MM.1S (cell line): ENCODE measurements at regions not wholly inside any gene's neighbourhood (a gene's known extent, or its start where the extent isn't known, plus 50 kb on each side); places are given as distances from the start of the nearest gene placed in this dataset.

Source experiments
- DNase-seq: peaks from one replicate; pipeline ENCODE4 v3.0.0-alpha.2; 2015
- H2AFZ ChIP-seq: fragments of 300-600 bp; sonication (generic); 2 replicates; pipeline ENCODE4 v1.6.0; 2016; ENCODE audit warnings: antibody characterized with exemption, low read length
- H3F3A ChIP-seq: fragments of 300-600 bp; sonication (generic); 2 replicates; pipeline ENCODE4 v1.6.1; 2016; ENCODE audit warnings: mild to moderate bottlenecking, antibody characterized with exemption, low read length, moderate library complexity, mixed read lengths; ENCODE audit not compliant: insufficient read depth
- H3K27ac ChIP-seq: fragments of 300-600 bp; sonication (generic); 2 replicates; pipeline ENCODE4 v1.5.1; 2016; ENCODE audit warnings: mild to moderate bottlenecking, low read length
- H3K27me3 ChIP-seq: fragments of 300-600 bp; sonication (generic); replicated peaks from 2 replicates; pipeline ENCODE4 v1.6.0; 2016; ENCODE audit warnings: low read length; ENCODE audit not compliant: insufficient read depth
- H3K36me3 ChIP-seq: fragments of 300-600 bp; sonication (generic); replicated peaks from 2 replicates; pipeline ENCODE4 v1.6.1; 2016; ENCODE audit warnings: mild to moderate bottlenecking, low read length, mixed read lengths; ENCODE audit not compliant: insufficient read depth
- H3K4me1 ChIP-seq: fragments of 300-600 bp; sonication (generic); 2 replicates; pipeline ENCODE4 v1.6.1; 2016; ENCODE audit warnings: low read length, mixed read lengths
- H3K4me2 ChIP-seq: fragments of 300-600 bp; sonication (generic); 2 replicates; pipeline ENCODE4 v1.6.0; 2016; ENCODE audit warnings: low read depth, low read length
- H3K4me3 ChIP-seq: fragments of 300-600 bp; sonication (generic); 2 replicates; pipeline ENCODE4 v1.5.1; 2016; ENCODE audit warnings: low read length, mixed read lengths
- H3K79me2 ChIP-seq: fragments of 300-600 bp; sonication (generic); 2 replicates; pipeline ENCODE4 v1.6.1; 2016; ENCODE audit warnings: mixed run types, low read length, mixed read lengths
- H3K9ac ChIP-seq: fragments of 300-600 bp; sonication (generic); 2 replicates; pipeline ENCODE4 v1.6.1; 2016; ENCODE audit warnings: low read length, mixed read lengths
- H3K9me2 ChIP-seq: fragments of 300-600 bp; sonication (generic); replicated peaks from 2 replicates; pipeline ENCODE4 v1.6.1; 2016; ENCODE audit warnings: mild to moderate bottlenecking, low read length, mixed read lengths; ENCODE audit not compliant: insufficient read depth
- H3K9me3 ChIP-seq: fragments of 300-600 bp; sonication (generic); replicated peaks from 2 replicates; pipeline ENCODE4 v1.6.1; 2016; ENCODE audit warnings: mild to moderate bottlenecking, low read length, mixed read lengths; ENCODE audit not compliant: insufficient read depth
- H4K20me1 ChIP-seq: fragments of 300-600 bp; sonication (generic); 2 replicates; pipeline ENCODE4 v1.6.1; 2016; ENCODE audit warnings: mild to moderate bottlenecking, low read length, moderate library complexity, mixed read lengths; ENCODE audit not compliant: insufficient read depth
- EZH2 ChIP-seq: fragments of 300-600 bp; sonication (generic); optimal IDR thresholded peaks from 2 replicates; pipeline ENCODE3; 2017; ENCODE audit warnings: low read depth, mild to moderate bottlenecking, antibody characterized with exemption, low read length, mixed read lengths
- EZH2phosphoT487 ChIP-seq: fragments of 300-600 bp; sonication (generic); IDR thresholded peaks from 2 replicates; pipeline ENCODE4 v1.6.1; 2018; ENCODE audit warnings: antibody characterized with exemption, low read length
- TF ChIP-seq, protein P1 (sequence below): fragments of 300-600 bp; sonication (generic); IDR thresholded peaks from 2 replicates; pipeline ENCODE4 v1.5.1; 2016; ENCODE audit warnings: antibody characterized with exemption, low read length, mixed read lengths

DNA sequence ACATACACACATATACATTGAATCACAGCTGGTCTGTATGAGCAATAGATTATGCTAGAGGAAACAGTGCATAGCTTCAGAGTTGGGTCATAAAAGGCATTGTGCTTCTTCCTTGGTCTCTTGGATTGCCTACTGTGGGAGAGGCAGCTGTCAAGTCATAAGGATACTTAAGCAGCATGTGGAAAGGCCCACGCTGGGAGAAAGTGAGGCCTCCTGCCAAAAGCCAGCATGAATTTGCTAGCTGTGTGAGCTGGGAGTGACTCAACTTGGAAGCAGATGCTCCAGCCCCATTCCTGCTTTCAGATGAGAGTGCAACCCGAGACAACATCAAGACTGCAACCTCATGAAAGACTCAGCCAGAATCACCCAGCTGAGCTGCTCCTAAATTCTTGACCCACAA is 311.9 kb upstream of the TBX3 start:
- Histone ChIP-seq H3K4me1 (0 out of 2 replicates have a peak, but pooled peaks cover 9% of the 10 kb centered on the region), H3K36me3 (no peaks in the 10 kb centered on the region), H3K27me3 (no peaks in the 10 kb centered on the region), H3K9me2 (no peaks in the 10 kb centered on the region), H3F3A (no peaks in the 10 kb centered on the region), H4K20me1 (no peaks in the 10 kb centered on the region), H3K79me2 (no peaks in the 10 kb centered on the region), H3K9me3 (no peaks in the 10 kb centered on the region), H3K4me3 (no peak overlapping the region), H3K9ac (no peak overlapping the region), H2AFZ (no peak overlapping the region), H3K27ac (no peak overlapping the region), H3K4me2 (no peak overlapping the region)
- TF ChIP-seq EZH2phosphoT487 (no peak), EZH2 (no peak)
- TF ChIP-seq, protein P1, sequence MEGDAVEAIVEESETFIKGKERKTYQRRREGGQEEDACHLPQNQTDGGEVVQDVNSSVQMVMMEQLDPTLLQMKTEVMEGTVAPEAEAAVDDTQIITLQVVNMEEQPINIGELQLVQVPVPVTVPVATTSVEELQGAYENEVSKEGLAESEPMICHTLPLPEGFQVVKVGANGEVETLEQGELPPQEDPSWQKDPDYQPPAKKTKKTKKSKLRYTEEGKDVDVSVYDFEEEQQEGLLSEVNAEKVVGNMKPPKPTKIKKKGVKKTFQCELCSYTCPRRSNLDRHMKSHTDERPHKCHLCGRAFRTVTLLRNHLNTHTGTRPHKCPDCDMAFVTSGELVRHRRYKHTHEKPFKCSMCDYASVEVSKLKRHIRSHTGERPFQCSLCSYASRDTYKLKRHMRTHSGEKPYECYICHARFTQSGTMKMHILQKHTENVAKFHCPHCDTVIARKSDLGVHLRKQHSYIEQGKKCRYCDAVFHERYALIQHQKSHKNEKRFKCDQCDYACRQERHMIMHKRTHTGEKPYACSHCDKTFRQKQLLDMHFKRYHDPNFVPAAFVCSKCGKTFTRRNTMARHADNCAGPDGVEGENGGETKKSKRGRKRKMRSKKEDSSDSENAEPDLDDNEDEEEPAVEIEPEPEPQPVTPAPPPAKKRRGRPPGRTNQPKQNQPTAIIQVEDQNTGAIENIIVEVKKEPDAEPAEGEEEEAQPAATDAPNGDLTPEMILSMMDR, result no peak
- DNase-seq, result no peak

DNA sequence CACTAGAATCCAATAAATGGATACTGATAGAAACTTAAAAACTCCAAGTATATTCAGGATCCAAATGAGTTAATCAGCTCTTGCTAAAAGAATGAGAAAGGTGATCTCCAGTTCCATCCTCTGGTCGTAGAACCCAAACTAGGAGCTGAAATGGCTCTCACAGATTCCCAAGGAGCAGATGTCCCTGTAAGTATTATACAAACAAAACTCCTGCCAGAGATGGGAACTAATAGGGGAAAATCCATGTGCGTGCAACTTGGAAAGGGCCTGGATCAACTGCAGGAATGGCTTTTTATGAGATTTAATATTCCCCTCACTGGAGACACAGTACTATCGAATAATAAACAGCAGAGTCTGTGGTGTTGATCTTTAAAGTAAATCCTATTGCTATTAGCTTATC is 309.2 kb upstream of the TBX3 start:
- H4K20me1 ChIP-seq, result no peaks in the 10 kb centered on the region
- H3K4me1 ChIP-seq, result no peaks in the 10 kb centered on the region
- H3K27ac ChIP-seq, result no peak overlapping the region
- TF ChIP-seq EZH2, result no peak
- TF ChIP-seq EZH2phosphoT487, result no peak
- TF ChIP-seq, protein P1, result no peak
- no peaks in the 10 kb centered on the region for H3K27me3 ChIP-seq
- H3K79me2 ChIP-seq, result no peaks in the 10 kb centered on the region
- no peaks in the 10 kb centered on the region for H3K9me2 ChIP-seq
- H3K36me3 ChIP-seq, result no peaks in the 10 kb centered on the region
- no peak for DNase-seq
- no peaks in the 10 kb centered on the region for H3F3A ChIP-seq
- no peaks in the 10 kb centered on the region for H3K9me3 ChIP-seq
- no peak overlapping the region for H3K4me3 ChIP-seq
- H2AFZ ChIP-seq, result no peak overlapping the region
- no peak overlapping the region for H3K9ac ChIP-seq
- no peak overlapping the region for H3K4me2 ChIP-seq

DNA sequence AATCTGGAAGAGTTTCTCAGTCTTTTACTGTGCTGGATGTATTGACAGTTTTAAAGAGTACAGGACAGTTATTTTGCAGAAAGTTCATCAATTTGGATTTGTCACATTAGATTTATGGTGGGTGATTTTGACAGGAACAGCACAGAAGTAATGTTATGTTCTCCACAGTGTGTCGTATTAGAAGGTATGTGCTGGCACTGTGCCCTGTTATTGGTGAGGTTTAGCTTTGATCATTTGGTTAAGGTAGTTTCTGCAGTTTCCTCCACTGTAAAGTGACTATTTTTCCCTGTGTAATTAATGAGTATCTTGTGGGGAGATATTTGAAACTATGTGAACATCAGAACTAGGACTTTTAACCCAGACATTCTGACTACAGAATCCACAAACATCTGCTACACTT is 308.5 kb upstream of the TBX3 start:
- Histone ChIP-seq H3K9me3 (no peaks in the 10 kb centered on the region), H3F3A (no peaks in the 10 kb centered on the region), H3K27me3 (no peaks in the 10 kb centered on the region), H3K9ac (no peak overlapping the region), H3K79me2 (no peaks in the 10 kb centered on the region), H3K36me3 (no peaks in the 10 kb centered on the region), H3K4me3 (no peak overlapping the region), H3K9me2 (no peaks in the 10 kb centered on the region), H2AFZ (no peak overlapping the region), H3K4me2 (no peak overlapping the region), H3K4me1 (no peaks in the 10 kb centered on the region), H4K20me1 (no peaks in the 10 kb centered on the region), H3K27ac (no peak overlapping the region)
- no peak for DNase-seq
- TF ChIP-seq EZH2phosphoT487 (no peak), EZH2 (no peak)
- TF ChIP-seq, protein P1, result no peak

DNA sequence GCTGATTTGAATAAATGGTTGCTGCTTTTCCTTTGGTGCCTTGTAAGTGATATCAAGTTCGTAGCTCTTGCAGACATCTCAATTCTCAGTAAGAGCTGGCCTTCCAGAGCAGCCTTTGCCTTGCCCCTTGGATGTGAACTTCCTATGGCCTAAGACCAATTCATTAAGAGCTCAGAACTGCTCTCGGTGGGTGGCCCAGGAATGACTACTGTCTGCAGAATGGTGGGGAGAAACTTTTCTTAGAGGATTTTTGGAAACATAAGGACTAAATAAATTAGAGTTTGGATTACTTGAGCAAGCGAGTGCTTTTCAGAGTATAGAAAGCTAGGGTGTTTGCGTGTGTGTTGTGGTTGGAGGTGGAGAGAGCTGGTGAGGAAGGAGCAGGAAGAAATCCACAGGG is 306.4 kb upstream of the TBX3 start:
- Histone ChIP-seq H3K4me1 (no peaks in the 10 kb centered on the region), H2AFZ (no peak overlapping the region), H3K9me2 (no peaks in the 10 kb centered on the region), H3K9me3 (no peaks in the 10 kb centered on the region), H4K20me1 (no peaks in the 10 kb centered on the region), H3K9ac (no peak overlapping the region), H3K36me3 (no peaks in the 10 kb centered on the region), H3K4me2 (no peak overlapping the region), H3K27me3 (no peaks in the 10 kb centered on the region), H3K4me3 (no peak overlapping the region), H3F3A (no peaks in the 10 kb centered on the region), H3K27ac (no peak overlapping the region), H3K79me2 (no peaks in the 10 kb centered on the region)
- no peak for TF ChIP-seq EZH2phosphoT487
- no peak for TF ChIP-seq EZH2
- DNase-seq, result no peak
